Adipocyte (in vitro differentiated cells): ENCODE measurements at regions not wholly inside any gene's neighbourhood (a gene's known extent, or its start where the extent isn't known, plus 50 kb on each side); places are given as distances from the start of the nearest gene placed in this dataset.
"Not testable (repeated sequence)": the region's sequence is repeated elsewhere in the genome, so short reads cannot be mapped to it uniquely, and the experiment has no call there.

Experiments
- DNase-seq: peaks from one replicate; pipeline ENCODE4 v3.0.0-alpha.2; 2015; ENCODE audit warnings: low read depth
- H3K27me3 ChIP-seq: replicated peaks from 2 replicates; pipeline ENCODE4 v1.7.0; 2013; ENCODE audit warnings: mild to moderate bottlenecking, low read length, moderate library complexity; ENCODE audit not compliant: control insufficient read depth, insufficient read depth
- H3K36me3 ChIP-seq: 2 replicates; pipeline ENCODE4 v1.7.0; 2013; ENCODE audit warnings: low read length, mild to moderate bottlenecking, moderate library complexity; ENCODE audit not compliant: control insufficient read depth, insufficient read depth, severe bottlenecking
- H3K4me1 ChIP-seq: 2 replicates; pipeline ENCODE4 v1.7.0; 2013; ENCODE audit warnings: mild to moderate bottlenecking, low read length, moderate library complexity; ENCODE audit not compliant: control insufficient read depth, insufficient read depth
- H3K4me3 ChIP-seq: 2 replicates; pipeline ENCODE4 v1.7.0; 2013; ENCODE audit warnings: mild to moderate bottlenecking, low read length, moderate library complexity
- H3K9ac ChIP-seq: 2 replicates; pipeline ENCODE4 v1.7.0; 2013; ENCODE audit warnings: mild to moderate bottlenecking, low read length, moderate library complexity
- H3K9me3 ChIP-seq: 2 replicates; pipeline ENCODE4 v1.7.0; 2013; ENCODE audit warnings: mild to moderate bottlenecking, low read length, moderate library complexity; ENCODE audit not compliant: control insufficient read depth

DNA sequence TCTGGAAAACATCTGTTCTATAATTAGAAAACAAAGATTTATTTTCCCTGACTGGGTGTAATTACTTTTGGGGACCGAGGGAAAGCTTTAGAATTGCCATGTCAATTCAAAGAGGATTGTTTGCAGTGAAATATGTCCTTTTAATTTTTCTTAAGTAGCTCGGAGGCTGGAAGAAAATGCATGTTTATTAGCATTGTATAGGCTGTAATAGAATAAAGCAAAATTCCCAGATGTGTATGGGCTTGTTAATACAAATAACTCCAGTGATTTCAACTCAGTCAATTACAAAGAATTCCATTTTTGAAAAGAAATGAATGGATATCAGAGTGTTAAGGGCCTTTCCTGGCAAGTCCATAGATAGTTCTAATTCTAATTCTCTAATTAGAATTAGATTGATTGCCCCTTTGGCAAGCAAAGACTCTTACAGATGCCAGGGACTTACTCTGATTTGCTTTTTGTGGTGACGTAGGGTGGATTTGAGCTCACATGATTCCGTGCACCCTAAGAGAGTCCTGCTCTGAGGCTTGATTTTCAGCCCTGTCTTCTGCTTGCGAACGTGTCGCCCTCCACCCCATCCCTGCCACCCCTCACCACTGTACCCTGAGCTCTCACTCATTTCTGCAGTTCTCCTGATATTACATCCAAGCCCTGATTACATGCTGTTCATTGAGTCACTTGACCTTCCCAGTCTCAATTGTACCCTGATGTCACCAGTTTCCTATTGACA is 70.0 kb upstream of the FAM20A start:
- DNase-seq: no peak
- H3K27me3 ChIP-seq: no peaks in the 10 kb centered on the region
- no peaks in the 10 kb centered on the region for H3K9me3 ChIP-seq
- H3K4me3 ChIP-seq: no peak overlapping the region
- no peaks in the 10 kb centered on the region for H3K4me1 ChIP-seq
- no peaks in the 10 kb centered on the region for H3K36me3 ChIP-seq
- H3K9ac ChIP-seq: no peak overlapping the region

DNA sequence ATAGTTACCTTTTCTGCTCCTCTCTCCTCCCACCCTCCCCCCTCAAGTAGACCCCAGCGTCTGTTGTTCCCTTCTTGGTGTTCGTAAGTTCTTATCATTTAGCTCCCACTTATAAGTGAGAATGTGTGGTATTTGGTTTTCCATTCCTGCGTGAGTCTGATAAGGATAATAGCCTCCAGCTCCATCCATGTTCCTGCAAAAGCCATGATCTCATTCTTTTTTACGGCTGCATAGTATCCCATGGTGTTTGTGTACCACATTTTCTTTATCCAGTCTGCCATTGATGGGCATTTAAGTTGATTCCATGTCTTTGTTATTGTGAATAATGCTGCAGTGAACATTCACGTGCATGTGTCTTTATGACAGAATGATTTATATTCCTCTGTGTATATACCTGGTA is 65.3 kb upstream of the FAM20A start:
- H3K4me1 ChIP-seq, H3K9me3 ChIP-seq, H3K4me3 ChIP-seq: not testable (repeated sequence)

DNA sequence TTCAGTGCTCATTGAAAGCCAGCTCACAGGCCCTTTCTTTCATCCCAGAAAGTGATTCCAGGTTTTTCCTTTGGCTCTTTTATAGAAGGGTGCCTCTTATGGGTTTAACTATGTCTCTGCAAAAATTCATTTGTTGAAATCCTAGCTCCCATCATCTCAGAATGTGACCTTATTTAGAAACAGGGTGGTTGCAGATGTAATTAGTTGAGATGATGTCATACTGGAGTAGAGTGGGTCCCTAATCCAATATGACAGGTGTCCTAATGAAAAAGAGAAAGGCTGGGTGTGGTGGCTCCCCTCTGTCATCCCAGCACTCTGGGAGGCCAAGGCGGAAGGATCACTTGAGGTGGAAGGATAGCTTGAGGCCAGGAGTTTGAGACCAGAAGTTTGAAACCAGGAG is 64.2 kb upstream of the FAM20A start:
- Histone ChIP-seq H3K9ac (no peak overlapping the region), H3K4me3 (no peak overlapping the region), H3K9me3 (peaks cover 5% of the 10 kb centered on the region), H3K4me1 (no peaks in the 10 kb centered on the region), H3K36me3 (no peaks in the 10 kb centered on the region), H3K27me3 (no peaks in the 10 kb centered on the region)
- DNase-seq: no peak

More for the DNA sequence above, 65.3 kb upstream of the FAM20A start:
- not testable (repeated sequence) for DNase-seq, H3K9ac ChIP-seq, H3K36me3 ChIP-seq, H3K27me3 ChIP-seq

DNA sequence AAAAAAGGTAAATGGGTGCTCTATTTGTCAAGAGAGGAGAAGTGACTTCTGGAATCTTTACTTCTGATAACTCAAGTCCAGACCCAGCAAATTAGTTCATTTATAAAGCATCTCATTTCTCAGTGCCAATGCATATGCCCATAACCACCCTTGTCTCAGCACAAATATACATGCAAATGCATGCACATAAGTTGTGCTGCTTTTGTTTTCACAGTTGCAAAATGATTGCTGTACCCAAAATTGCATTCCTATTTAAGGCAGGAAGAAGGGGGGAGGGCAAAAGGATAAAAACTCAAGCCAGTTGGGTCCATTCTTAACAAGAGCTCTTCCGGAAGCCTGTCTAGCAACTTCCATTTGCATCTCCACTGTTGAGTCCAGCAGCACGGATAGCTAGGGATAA is 61.3 kb upstream of the FAM20A start:
- Histone ChIP-seq H3K4me3 (no peak overlapping the region), H3K4me1 (peaks cover 1% of the 10 kb centered on the region), H3K27me3 (no peaks in the 10 kb centered on the region), H3K9ac (no peak overlapping the region), H3K9me3 (peaks cover 5% of the 10 kb centered on the region), H3K36me3 (no peaks in the 10 kb centered on the region)
- DNase-seq: no peak

DNA sequence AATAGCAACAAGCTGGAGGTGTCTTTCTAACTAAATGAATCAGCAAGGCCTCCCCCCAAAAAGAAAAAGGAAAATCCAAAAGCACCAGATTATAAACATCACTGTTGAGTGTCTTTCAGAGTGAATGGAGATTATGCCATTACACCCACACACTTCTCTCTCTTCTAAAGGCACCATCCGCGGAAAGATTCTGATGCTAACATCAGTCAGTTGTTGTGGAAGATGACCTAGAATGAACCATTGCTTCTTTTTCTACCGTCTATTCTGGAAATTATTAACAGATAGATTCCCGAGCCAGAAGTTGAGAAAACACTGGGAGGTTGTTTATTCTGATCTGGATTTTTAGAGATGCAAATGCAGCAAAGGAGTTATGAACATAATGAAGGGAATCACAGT is 60.9 kb upstream of the FAM20A start:
- Histone ChIP-seq H3K4me1 (peaks cover 6% of the 10 kb centered on the region), H3K4me3 (no peak overlapping the region), H3K36me3 (no peaks in the 10 kb centered on the region), H3K9me3 (peaks cover 5% of the 10 kb centered on the region), H3K9ac (no peak overlapping the region), H3K27me3 (no peaks in the 10 kb centered on the region)
- no peak for DNase-seq

DNA sequence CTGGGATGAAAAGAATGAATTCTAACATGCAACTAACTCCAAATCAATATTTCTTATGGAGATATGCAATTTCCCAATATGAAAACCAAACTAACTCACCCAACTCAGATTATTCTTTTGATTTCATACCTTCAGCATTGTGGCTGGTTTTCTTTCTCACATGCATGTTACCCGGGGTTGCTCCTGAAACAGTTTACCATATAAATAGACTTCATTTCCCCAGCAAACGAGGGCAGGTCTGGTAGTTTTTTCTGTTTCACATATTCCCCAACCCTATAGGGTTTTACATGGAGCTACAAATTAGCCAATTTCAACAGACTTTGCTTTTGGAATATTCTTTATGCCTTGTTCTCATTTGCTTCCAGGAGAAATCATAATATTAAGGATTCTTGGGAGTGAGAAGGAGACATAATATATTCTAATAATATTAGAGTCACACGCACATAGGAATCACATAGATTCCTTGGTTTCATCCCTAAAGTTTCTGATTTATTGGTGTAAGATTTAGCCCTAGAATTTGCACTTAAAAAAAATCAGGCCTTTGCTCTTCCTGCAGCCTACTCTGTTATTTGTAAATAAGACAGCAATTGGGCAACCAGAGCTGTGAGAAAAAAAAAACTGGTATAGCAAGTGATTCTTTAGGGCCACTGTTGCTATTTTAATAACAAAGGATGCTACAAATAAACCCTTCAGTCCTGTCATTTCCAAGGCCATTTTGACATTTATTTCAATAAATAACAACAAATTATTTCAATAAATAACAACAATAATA is 60.3 kb upstream of the FAM20A start:
- no peak overlapping the region for H3K9ac ChIP-seq

DNA sequence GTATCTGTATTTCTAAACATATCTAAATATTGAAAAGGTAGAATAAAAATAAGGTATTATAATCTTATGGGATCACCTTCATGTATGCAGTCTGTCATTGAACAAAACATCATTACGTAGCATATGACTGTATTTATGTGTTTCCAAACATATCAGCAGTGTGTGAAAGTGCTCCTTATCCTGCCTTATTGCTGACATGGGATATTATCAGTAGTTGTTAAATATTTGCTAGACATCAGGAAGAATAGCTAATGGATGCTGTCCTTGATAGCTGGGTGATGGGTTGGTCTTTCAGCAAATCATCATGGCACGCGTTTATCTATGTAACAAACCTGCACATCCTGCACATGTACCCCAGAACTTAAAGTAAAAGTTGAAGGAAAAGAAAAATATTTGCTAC is 59.1 kb upstream of the FAM20A start:
- no peak overlapping the region for H3K9ac ChIP-seq
- H3K36me3 ChIP-seq: no peaks in the 10 kb centered on the region
- DNase-seq: no peak
- no peaks in the 10 kb centered on the region for H3K27me3 ChIP-seq
- H3K9me3 ChIP-seq: peaks cover 5% of the 10 kb centered on the region
- no peak overlapping the region for H3K4me3 ChIP-seq
- H3K4me1 ChIP-seq: peaks cover 7% of the 10 kb centered on the region

More for the DNA sequence above, 60.3 kb upstream of the FAM20A start:
- H3K4me1 ChIP-seq: peaks cover 7% of the 10 kb centered on the region
- peaks cover 5% of the 10 kb centered on the region for H3K9me3 ChIP-seq
- DNase-seq: no peak
- H3K27me3 ChIP-seq: no peaks in the 10 kb centered on the region
- H3K4me3 ChIP-seq: no peak overlapping the region
- no peaks in the 10 kb centered on the region for H3K36me3 ChIP-seq

DNA sequence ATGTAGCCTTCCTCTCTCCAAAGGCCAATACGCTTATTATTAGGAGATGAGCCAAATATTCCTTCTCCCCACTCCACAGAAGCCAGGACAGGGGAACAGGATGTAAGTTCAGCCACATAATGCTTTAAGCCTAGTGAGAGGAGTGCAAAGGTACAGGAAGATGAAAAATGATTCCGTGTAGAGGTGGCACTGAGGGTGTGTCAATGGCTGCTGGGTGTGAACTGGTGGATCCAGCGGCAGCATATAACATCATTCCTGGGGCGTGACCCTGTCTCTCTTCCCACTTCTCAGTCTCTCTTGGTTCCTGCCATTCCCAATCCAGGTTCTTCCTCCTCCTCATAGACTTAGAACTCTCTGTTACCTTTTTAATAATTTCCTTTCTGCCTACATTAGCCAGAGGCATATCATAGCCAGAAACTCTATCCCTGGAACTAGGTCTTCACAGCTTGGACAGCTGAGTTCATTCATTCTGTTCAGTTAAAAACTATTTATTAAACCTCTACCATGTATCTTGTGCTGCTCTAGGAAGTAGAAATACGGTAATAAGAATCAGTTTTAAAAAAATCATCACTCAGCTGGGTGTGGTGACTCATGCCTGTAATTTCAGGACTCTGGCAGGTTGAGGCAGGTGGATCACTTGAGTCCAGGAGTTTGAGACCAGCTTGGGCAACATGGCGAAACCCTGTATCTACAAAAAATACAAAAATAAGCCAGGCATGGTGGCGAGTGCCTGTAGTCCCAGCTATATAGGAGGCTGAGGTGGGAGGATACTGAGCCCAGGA is 58.0 kb upstream of the FAM20A start:
- H3K4me1 ChIP-seq: peaks cover 7% of the 10 kb centered on the region
- H3K9ac ChIP-seq: no peak overlapping the region
- DNase-seq: no peak
- peaks cover 5% of the 10 kb centered on the region for H3K9me3 ChIP-seq
- H3K36me3 ChIP-seq: no peaks in the 10 kb centered on the region
- H3K4me3 ChIP-seq: no peak overlapping the region
- no peaks in the 10 kb centered on the region for H3K27me3 ChIP-seq

DNA sequence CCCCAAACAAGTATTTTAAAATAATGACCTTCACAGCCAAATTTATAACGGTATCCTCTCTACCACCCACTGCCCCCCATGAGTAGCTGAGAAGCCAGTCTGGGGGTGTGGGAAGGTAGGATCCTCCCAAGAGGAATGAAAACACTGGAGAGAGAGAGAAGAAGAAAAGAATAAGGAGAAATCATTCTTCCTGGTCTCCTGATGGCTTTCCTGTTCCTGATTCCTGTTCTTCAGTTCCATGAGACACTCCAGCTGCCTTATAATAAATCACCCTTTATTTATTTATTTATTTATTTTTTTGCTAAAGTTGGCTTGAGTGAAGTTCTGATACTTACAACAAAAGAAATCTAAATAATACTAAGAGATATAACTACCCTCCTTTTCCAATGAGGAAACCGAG is 56.4 kb upstream of the FAM20A start:
- no peak overlapping the region for H3K9ac ChIP-seq
- H3K4me3 ChIP-seq: no peak overlapping the region
- H3K4me1 ChIP-seq: peaks cover 7% of the 10 kb centered on the region
- H3K36me3 ChIP-seq: no peaks in the 10 kb centered on the region
- no peaks in the 10 kb centered on the region for H3K9me3 ChIP-seq
- H3K27me3 ChIP-seq: no peaks in the 10 kb centered on the region
- no peak for DNase-seq

DNA sequence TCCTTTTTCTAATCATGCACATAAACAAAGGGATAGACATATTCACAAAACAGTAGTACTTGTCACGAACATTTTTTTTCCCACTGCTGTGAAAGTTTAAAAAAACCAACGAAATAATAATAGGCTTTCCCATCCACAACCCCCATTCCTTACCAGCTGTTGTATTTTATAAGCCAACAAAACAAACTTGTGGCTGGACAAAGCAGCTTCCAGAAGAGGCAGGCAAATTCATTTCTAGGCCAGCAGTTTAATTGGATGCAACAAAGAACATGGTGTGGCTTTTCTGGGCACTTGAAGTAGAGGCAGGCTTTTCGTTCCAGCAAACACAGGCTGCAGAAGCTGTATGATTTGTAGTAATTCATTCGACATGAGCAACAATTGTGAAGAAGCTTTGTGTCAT is 56.0 kb upstream of the FAM20A start:
- no peak overlapping the region for H3K4me3 ChIP-seq
- H3K36me3 ChIP-seq: no peaks in the 10 kb centered on the region
- DNase-seq: no peak
- no peak overlapping the region for H3K9ac ChIP-seq
- no peaks in the 10 kb centered on the region for H3K9me3 ChIP-seq
- H3K4me1 ChIP-seq: peaks cover 7% of the 10 kb centered on the region
- no peaks in the 10 kb centered on the region for H3K27me3 ChIP-seq

DNA sequence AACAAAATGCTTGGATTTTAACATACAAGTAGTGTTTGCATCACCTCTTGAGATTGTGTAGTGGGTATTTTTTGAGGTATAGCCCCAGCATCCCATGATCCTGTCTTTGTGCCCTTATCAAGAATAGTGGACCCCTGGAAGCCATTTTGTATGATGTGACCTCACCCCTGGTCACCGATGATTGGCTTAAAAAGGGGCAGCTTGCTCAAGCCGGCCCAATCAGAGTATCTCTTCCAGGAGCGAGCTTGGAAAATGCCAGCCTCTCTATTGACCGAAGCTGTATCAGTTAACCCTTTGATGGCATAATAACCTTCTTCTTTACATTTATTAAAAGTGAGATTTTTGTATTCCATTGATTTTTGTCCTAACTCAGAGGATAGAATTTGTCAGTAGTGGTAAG is 55.5 kb upstream of the FAM20A start:
- H3K36me3 ChIP-seq: no peaks in the 10 kb centered on the region
- no peaks in the 10 kb centered on the region for H3K9me3 ChIP-seq
- no peak overlapping the region for H3K9ac ChIP-seq
- no peak overlapping the region for H3K4me3 ChIP-seq
- no peaks in the 10 kb centered on the region for H3K27me3 ChIP-seq
- peaks cover 7% of the 10 kb centered on the region for H3K4me1 ChIP-seq
- DNase-seq: no peak
